Right lobe of liver (tissue), 4 donors: ENCODE measurements at regions not wholly inside any gene's neighbourhood (a gene's known extent, or its start where the extent isn't known, plus 50 kb on each side); places are given as distances from the start of the nearest gene placed in this dataset.

Source experiments
- POLR2A ChIP-seq: fragments of 450-650 bp; IDR thresholded peaks from one replicate; pipeline ENCODE4 v1.6.1; 2017; ENCODE audit warnings: antibody characterized with exemption, mild to moderate bottlenecking
- TF ChIP-seq, protein P1 (sequence below), 4 donors: fragments of 200-600 bp in 3 of 4; fragments of 450-650 bp in 1 of 4; IDR thresholded peaks; one replicate each; pipeline versions ENCODE4 v1.5.1 to v1.8.0; 2016 to 2022; ENCODE audit warnings: antibody characterized with exemption in 4 of 4, mild to moderate bottlenecking in 2 of 4
- donor health status: DM: no; HTN: no; CAD: no.
- donor health status: DM: no; HTN: no; CAD: no.
- donor health status: DM: no; HTN: yes; CAD: no.

DNA sequence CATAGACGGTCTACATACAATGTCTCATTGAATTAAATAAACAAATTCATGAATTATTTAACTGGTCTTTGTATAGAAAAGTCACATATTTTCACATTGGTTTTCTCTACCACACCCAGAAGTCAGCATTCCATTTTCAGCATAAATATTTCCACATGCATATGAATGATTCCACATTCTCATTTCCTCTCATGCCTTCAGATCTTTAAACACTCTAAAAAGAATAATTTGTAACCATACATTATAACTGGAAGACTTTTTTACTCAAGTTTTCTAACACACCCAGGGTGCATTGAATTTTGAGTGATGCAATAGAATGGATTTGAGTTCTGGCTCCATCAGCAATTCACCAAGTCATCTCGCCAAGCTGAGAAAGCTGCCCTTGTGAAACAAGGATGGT, 501.8 kb upstream of the TENM4 start:
- TF ChIP-seq POLR2A, result no peak
- TF ChIP-seq, protein P1, sequence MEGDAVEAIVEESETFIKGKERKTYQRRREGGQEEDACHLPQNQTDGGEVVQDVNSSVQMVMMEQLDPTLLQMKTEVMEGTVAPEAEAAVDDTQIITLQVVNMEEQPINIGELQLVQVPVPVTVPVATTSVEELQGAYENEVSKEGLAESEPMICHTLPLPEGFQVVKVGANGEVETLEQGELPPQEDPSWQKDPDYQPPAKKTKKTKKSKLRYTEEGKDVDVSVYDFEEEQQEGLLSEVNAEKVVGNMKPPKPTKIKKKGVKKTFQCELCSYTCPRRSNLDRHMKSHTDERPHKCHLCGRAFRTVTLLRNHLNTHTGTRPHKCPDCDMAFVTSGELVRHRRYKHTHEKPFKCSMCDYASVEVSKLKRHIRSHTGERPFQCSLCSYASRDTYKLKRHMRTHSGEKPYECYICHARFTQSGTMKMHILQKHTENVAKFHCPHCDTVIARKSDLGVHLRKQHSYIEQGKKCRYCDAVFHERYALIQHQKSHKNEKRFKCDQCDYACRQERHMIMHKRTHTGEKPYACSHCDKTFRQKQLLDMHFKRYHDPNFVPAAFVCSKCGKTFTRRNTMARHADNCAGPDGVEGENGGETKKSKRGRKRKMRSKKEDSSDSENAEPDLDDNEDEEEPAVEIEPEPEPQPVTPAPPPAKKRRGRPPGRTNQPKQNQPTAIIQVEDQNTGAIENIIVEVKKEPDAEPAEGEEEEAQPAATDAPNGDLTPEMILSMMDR (IDR thresholded peaks at IDR 0.05), result no peak
